Aorta (tissue), 5 donors: ENCODE measurements at regions not wholly inside any gene's neighbourhood (a gene's known extent, or its start where the extent isn't known, plus 50 kb on each side); places are given as distances from the start of the nearest gene placed in this dataset.

Source experiments
- ATAC-seq: fragments of 200-7000 bp; cut with Tn5 transposase; one replicate; pipeline ENCODE4 v1.9.1; 2022; ENCODE audit warnings: moderate library complexity; ENCODE audit not compliant: low FRiP score
- DNase-seq, 2 donors: peaks; one replicate each; pipeline ENCODE4 v3.0.0-alpha.2; 2020
- H3K27ac ChIP-seq, 2 donors: one replicate each; pipeline ENCODE4 v1.5.1; 2013; ENCODE audit warnings: low read length in 2 of 2, mild to moderate bottlenecking in 2 of 2, moderate library complexity in 2 of 2, control low read depth in 1 of 2, inconsistent platforms in 1 of 2, low read depth in 1 of 2
- H3K27me3 ChIP-seq, 2 donors: one replicate each; pipeline ENCODE4 v1.6.1; 2013; ENCODE audit warnings: control low read depth in 1 of 2, low read length in 1 of 2, mild to moderate bottlenecking in 1 of 2, moderate library complexity in 1 of 2; ENCODE audit not compliant: insufficient read depth in 2 of 2, control insufficient read depth in 1 of 2
- H3K36me3 ChIP-seq, 2 donors: one replicate each; pipeline ENCODE4 v1.6.1; 2013; ENCODE audit warnings: control low read depth in 1 of 2, low read length in 1 of 2, mild to moderate bottlenecking in 1 of 2; ENCODE audit not compliant: insufficient read depth in 2 of 2, control insufficient read depth in 1 of 2
- H3K4me1 ChIP-seq, 2 donors: one replicate each; pipeline ENCODE4 v1.6.1; 2013; ENCODE audit warnings: low read length in 2 of 2, control low read depth in 1 of 2, mild to moderate bottlenecking in 1 of 2, moderate library complexity in 1 of 2; ENCODE audit not compliant: insufficient read depth in 2 of 2, control insufficient read depth in 1 of 2
- H3K4me3 ChIP-seq, 2 donors: one replicate each; pipeline ENCODE4 v1.5.1; 2013; ENCODE audit warnings: low read length in 2 of 2, control low read depth in 1 of 2, mild to moderate bottlenecking in 1 of 2
- H3K9me3 ChIP-seq: one replicate; pipeline ENCODE4 v1.6.1; 2013; ENCODE audit warnings: mild to moderate bottlenecking, low read length; ENCODE audit not compliant: control insufficient read depth
- WGBS, 2 donors: extraction: QIAGEN DNeasy Blood & Tissue Kit; methylation state at CpG; one replicate each; pipeline ENCODE4 v1.1.7; 2013; 5-methylcytosine and 5-hydroxymethylcytosine counted together
- intact Hi-C, 2 donors: fragments of 100-400 bp; cut with DNase I; formaldehyde crosslinking; loops; one replicate each; pipeline versions ENCODE4 v1.14.2 to v1.15.0; 2022
- donor health status: healthy with polysubstance abuse.
- donor health status: Bipolar disorder and iron deficiency.
- donor health status: DM: no; HTN: no; CAD: no.
- donor health status: DM: no; HTN: no; CAD: no.
- donor health status: DM: yes; HTN: yes; CAD: no.

DNA sequence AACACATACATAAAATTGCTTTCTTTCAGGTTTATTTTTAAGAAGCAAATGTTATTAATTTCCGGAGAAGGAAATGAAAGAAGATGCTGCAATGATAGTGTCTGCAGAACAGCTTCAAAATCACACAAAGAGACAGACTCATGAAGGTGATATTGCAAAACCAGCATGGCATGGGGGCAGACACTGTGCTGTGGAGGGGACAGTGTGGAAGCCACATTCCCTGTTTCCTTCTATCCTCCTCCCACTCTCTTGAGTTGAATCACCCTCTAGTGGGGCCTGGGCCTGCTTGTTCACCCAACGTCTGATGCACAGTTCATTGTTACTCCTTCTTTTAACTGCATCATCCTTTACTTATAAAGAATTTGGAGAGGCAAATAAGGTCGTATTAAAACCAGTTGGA lies 104.0 kb upstream of the INSIG1 start:
- DNase-seq (no peak), ATAC-seq (no peak)
- Histone ChIP-seq H3K9me3 (no peaks in the 10 kb centered on the region), H3K4me3 (no peak overlapping the region), H3K36me3 (no peaks in the 10 kb centered on the region), H3K27me3 (no peaks in the 10 kb centered on the region), H3K27ac (no peak overlapping the region), H3K4me1 (no peaks in the 10 kb centered on the region)
- 69 to 76% methylated on average over 3 of the region's 3 CpGs for WGBS, 2 donors
- intact Hi-C loops = loop anchor here in 1 of 2 donors (10.0 kb wide), 1 partner anchor 269 kb away; no protein-coding TSS in a partner anchor

DNA sequence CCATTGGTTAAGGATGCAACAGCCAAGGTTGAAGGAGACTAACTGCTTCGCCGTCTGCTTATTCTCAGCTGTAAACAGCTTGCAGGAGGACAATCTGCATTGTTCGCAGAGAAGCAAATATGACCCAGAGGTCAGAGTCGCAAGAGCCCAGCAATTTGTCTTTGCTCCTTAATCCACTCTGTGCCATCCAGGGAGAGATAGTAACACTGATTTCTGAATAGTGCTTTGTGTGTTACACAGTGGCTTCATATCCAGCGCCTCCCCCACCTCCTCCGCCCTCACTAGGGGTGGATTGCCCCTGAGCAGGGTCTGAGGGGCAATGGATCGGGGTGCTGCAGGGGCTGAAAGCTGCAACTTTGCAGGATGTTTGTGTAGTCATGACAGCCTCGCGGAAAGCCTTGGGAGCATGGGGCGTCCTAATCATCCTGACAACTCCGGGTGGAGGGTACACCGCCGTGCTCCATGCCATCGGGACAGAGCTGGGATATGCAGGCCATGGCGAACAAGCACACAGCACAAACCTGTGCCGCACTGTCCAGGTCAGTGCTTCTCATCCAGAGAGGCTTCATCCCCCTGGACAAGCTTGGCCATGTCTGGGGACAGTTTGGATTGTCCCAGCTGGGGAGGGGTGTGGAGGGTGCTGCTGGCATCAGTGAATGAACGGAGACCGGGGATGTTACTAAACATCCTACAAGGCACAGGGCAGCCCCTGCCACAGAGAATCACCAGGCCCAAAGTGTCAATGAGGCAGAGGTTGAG lies 103.1 kb upstream of the INSIG1 start:
- intact Hi-C loops = loop anchor here in 1 of 2 donors (10.0 kb wide), 1 partner anchor 270 kb away; no protein-coding TSS in a partner anchor
- Histone ChIP-seq H3K27ac (no peak overlapping the region), H3K27me3 (no peaks in the 10 kb centered on the region), H3K4me1 (no peaks in the 10 kb centered on the region), H3K4me3 (no peak overlapping the region), H3K36me3 (no peaks in the 10 kb centered on the region), H3K9me3 (no peaks in the 10 kb centered on the region)
- ATAC-seq (no peak), DNase-seq (no peak)
- WGBS, 2 donors = 62 to 75% methylated on average over 18 of the region's 18 CpGs

DNA sequence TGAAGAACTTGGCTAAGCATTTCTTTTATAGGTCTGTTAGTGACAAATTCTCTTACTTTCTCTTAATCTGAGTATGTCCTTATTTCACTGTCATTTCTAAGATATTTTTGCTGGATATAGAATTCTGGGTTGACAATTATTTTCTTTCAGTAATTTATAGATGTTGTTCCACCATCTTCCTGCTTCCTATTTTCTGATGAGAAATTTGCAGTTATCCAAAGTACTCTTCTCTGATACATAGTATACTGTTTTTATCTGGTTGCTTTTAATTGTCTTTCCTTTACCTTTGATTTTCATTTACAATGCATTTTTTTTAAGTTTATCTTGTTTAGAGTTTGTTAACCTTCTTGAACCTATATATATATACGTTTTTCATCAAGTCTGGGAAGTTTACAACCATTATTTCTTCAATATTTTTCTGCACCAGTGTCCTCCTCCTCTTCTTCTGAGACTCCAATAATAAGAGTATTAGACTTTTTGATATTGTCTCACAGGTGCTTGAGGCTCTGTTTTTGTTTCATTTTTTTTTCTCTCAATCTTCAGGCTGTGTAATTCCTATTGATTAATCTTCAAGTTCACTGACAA lies 101.6 kb upstream of the INSIG1 start:
- no peak for DNase-seq
- 62 to 67% methylated on average over 1 of the region's 1 CpG for WGBS, 2 donors
- H3K4me3 ChIP-seq = no peak overlapping the region
- no peaks in the 10 kb centered on the region for H3K27me3 ChIP-seq
- H3K9me3 ChIP-seq = no peaks in the 10 kb centered on the region
- H3K27ac ChIP-seq = no peak overlapping the region
- intact Hi-C loops = loop anchor here in 1 of 2 donors (10.0 kb wide), 1 partner anchor 271 kb away; no protein-coding TSS in a partner anchor
- H3K4me1 ChIP-seq = no peaks in the 10 kb centered on the region
- H3K36me3 ChIP-seq = no peaks in the 10 kb centered on the region
- no peak for ATAC-seq

DNA sequence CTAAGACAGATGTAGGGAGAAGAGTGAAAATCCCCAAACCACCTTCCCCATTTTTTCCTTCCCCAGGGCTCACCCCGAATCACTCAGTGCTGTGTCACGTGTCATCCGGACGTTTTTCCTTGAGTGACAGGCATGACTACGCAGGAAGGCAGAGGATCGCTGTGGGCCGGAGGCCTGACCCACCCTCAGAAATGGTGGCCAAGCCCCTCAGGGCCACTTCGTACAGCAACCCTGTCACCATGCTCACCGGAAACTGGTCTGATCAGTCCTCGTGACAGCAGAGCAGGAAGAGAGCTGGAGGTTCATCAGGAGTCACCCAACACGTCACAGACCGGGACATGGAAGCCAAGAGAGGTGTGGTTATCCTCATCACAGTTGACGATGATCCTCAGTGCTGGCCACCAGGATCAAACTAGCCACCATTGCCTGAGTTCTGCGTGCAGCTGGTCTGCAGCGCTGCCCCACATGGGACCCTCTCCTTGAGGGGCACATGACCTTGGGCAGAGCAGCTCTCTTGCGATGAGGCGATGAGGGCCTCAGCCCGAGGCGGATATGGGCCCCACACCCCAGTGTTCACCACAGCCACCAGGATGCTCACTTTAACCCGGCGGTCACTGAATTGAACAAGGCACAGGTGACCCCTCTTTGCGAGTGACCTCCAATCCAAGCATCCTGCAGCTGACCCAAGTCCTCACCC lies 99.3 kb upstream of the INSIG1 start:
- Histone ChIP-seq H3K27ac (no peak overlapping the region), H3K4me3 (no peak overlapping the region), H3K27me3 (no peaks in the 10 kb centered on the region), H3K9me3 (no peaks in the 10 kb centered on the region), H3K4me1 (no peaks in the 10 kb centered on the region), H3K36me3 (no peaks in the 10 kb centered on the region)
- DNase-seq = no peak
- 79 to 82% methylated on average over 22 of the region's 22 CpGs for WGBS, 2 donors
- no peak for ATAC-seq
- intact Hi-C loops = loop anchor here in 1 of 2 donors (10.0 kb wide), 1 partner anchor 274 kb away; no protein-coding TSS in a partner anchor

DNA sequence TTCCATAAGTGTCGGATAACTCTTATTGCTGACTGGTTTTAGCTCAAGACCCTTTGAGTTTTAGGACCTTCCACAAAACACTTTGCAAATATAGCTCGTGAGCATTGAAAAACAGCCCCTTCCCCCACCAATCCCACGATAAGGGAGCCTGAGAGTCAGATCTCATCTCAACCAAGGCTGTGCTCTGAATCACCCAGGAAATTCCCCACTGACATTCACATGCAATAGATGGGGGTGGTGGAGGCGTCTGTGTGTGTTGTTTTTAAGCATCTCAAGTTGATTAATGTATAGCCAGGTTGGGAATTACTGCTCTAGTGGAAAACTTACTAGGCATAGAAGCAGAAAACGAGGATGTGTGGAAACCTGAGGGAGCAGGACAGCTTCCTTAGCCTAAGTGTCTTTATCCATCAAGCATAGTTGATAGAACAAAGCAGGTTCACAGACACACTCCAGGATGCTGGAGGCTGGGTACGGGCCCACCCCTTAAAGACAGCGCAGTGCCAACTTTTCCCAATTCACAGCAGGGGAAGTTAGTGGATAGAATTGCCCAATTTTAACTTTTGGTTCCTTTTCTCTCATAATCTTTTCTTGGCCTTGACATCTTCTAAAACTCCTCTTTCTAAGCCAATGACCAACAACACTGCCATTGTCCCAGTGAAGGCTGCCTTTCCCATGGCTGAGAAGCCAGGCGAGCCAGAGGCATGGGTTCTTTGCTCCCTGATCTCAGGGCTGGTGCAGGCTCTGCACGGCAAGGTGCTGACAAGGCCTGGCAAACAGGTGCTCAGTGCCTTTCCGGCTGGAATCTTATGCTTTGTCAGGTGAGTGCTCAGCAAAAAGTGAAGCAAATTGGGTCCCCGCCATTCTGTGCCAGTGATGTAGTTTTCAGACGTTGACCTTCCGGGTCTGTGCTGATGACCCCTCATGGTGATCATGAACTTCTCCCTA lies 98.5 kb upstream of the INSIG1 start:
- no peak for DNase-seq
- H3K4me1 ChIP-seq = no peaks in the 10 kb centered on the region
- WGBS, 2 donors = 70 to 71% methylated on average over 13 of the region's 13 CpGs
- no peak overlapping the region for H3K27ac ChIP-seq
- no peaks in the 10 kb centered on the region for H3K36me3 ChIP-seq
- no peaks in the 10 kb centered on the region for H3K9me3 ChIP-seq
- no peaks in the 10 kb centered on the region for H3K27me3 ChIP-seq
- no peak for ATAC-seq
- no peak overlapping the region for H3K4me3 ChIP-seq
- intact Hi-C loops = loop anchor here in 1 of 2 donors (10.0 kb wide), 1 partner anchor 274 kb away; no protein-coding TSS in a partner anchor

DNA sequence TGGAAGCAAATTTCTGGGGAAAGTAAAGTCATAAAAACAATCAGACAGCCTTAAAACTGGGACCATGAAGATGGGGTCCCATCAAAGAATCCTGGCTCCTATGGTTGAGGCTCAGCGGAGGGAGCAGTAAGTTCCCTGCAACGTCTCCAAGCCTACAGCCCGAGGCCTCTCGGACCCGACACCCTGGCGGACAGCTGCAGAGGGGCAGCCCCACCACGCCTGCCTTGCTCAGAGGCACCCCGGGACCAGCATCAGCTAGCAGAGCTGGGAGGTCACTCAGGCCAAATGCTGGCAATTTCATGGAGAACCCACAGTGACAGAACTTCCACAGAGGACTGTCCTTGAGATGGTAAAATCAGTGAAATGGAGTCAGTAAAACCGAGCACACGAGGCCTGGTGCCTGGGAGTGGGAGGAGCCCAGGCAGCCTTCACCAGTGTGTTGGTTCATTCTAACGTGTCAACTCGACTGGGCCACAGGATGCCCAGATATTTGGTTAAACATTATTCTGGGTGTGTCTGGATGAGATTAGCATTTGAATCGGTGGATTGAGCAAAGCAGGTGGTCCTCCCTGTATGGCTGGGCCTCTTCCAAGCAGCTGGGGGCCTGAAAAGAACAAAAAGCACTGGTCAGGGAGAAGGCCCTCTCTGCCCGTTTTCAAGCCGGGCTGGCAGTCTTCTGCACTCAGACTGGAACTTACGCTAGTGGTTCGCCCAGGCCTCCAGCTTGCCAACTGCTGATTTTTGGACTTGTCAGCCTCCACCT lies 96.2 kb upstream of the INSIG1 start:
- DNase-seq (no peak), ATAC-seq (no peak)
- Histone ChIP-seq H3K27me3 (no peaks in the 10 kb centered on the region), H3K27ac (no peak overlapping the region), H3K36me3 (no peaks in the 10 kb centered on the region), H3K4me1 (no peaks in the 10 kb centered on the region), H3K9me3 (no peaks in the 10 kb centered on the region), H3K4me3 (no peak overlapping the region)
- intact Hi-C loops = no loop called here
- WGBS, 2 donors = 86 to 89% methylated on average over 17 of the region's 17 CpGs

DNA sequence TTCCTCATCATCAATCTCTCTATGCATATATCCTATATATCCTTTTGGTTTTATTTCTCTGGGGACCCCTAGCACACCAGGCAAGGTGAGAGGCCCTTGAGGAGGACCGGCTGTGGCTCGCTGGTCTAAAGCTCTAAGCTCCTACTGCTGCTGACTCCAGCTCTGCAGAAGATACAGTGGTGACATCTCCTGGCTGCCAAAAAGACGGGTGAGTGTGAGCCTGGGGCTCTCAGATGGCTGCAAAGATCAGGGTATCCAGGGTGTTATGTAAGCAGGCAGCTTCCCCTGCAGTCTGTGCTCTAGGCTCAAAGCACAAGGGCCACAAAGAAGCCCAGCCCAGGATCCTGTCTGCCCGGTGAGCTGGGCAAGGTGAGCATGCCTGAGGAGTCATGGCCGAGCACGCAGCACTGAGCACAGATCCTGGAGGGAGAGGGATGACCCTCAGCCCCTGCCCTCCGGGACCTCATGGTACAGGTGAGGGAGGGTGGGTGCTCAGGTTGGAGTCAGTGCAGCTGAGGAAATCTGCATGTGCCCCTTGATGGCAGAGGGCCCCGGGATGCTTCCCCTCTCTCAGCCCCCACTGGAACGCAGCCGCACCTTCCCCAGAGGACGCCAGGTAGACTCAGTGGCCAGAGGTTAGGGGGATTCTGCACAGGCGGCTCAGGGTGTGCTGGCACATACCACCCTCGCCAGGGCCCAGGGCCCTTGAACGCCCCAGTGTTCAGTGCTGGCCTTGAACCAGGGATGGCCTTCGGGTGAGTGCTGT lies 95.4 kb upstream of the INSIG1 start:
- Histone ChIP-seq H3K4me1 (no peaks in the 10 kb centered on the region), H3K27ac (no peak overlapping the region), H3K36me3 (no peaks in the 10 kb centered on the region), H3K9me3 (no peaks in the 10 kb centered on the region), H3K27me3 (no peaks in the 10 kb centered on the region), H3K4me3 (no peak overlapping the region)
- intact Hi-C loops = no loop called here
- WGBS, 2 donors = 87 to 91% methylated on average over 15 of the region's 15 CpGs
- ATAC-seq = no peak
- no peak for DNase-seq
